DMS53 (cell line): ENCODE measurements at regions not wholly inside any gene's neighbourhood (a gene's known extent, or its start where the extent isn't known, plus 50 kb on each side); places are given as distances from the start of the nearest gene placed in this dataset.
A peak's percentile ranks its signal among the peaks of the same experiment; 100 is the strongest.
"Not testable (repeated sequence)": the region's sequence is repeated elsewhere in the genome, so short reads cannot be mapped to it uniquely, and the experiment has no call there.

Experiments used
- DNase-seq: peaks from one replicate; lab custom pipeline; 2025; lab: John Stamatoyannopoulos, UW

- peak; percentile 1 for DNase-seq
Measured at GRCh38 chr6:99668036-99668705, 61.5 kb downstream of the PRDM13 start.

GRCh38 chr6:99689916-99690685 is 83.5 kb downstream of the PRDM13 start:
- no peak for DNase-seq

GRCh38 chr6:99702287-99702686 is 95.7 kb downstream of the PRDM13 start:
- not testable (repeated sequence) for DNase-seq

- no peak for DNase-seq
Measured at GRCh38 chr6:99709062-99709461, 102.4 kb downstream of the PRDM13 start.

GRCh38 chr6:99711302-99711701 is 104.7 kb downstream of the PRDM13 start:
- DNase-seq, result no peak

GRCh38 chr6:99711925-99712324 is 105.3 kb downstream of the PRDM13 start:
- no peak for DNase-seq

GRCh38 chr6:99712519-99712918 is 105.9 kb downstream of the PRDM13 start:
- DNase-seq, result no peak

- not testable (repeated sequence) for DNase-seq
Measured at GRCh38 chr6:99722043-99722442, 115.4 kb downstream of the PRDM13 start.

- DNase-seq, result not testable (repeated sequence)
Measured at GRCh38 chr6:99730237-99730636, 123.6 kb downstream of the PRDM13 start.

GRCh38 chr6:99736302-99736701 is 129.7 kb downstream of the PRDM13 start:
- peak; percentile 48 for DNase-seq

- DNase-seq, result no peak
Measured at GRCh38 chr6:99739526-99739925, 132.9 kb downstream of the PRDM13 start.

- no peak for DNase-seq
Measured at GRCh38 chr6:99741092-99741491, 134.5 kb downstream of the PRDM13 start.

- DNase-seq, result no peak
Measured at GRCh38 chr6:99743647-99744046, 137.0 kb downstream of the PRDM13 start.

- no peak for DNase-seq
Measured at GRCh38 chr6:99745651-99746050, 139.0 kb downstream of the PRDM13 start.

- DNase-seq, result peak; percentile 78
Measured at GRCh38 chr6:99746261-99746895, 139.7 kb downstream of the PRDM13 start.

GRCh38 chr6:99761711-99762110 is 155.1 kb downstream of the PRDM13 start:
- DNase-seq, result no peak

GRCh38 chr6:99768166-99768565 is 161.5 kb downstream of the PRDM13 start:
- DNase-seq, result no peak

GRCh38 chr6:99779631-99780555 is 173.3 kb downstream of the PRDM13 start:
- DNase-seq, result no peak

GRCh38 chr6:99780556-99780885 is 173.9 kb downstream of the PRDM13 start:
- DNase-seq, result no peak

- DNase-seq, result no peak
Measured at GRCh38 chr6:99789767-99790166, 183.1 kb downstream of the PRDM13 start.

GRCh38 chr6:99790679-99791078 is 184.0 kb downstream of the PRDM13 start:
- peak; percentile 20 for DNase-seq

- DNase-seq, result no peak
Measured at GRCh38 chr6:99801805-99802204, 192.2 kb downstream of the MCHR2 start.
